ENCODE measurements at regions not wholly inside any gene's neighbourhood (a gene's known extent, or its start where the extent isn't known, plus 50 kb on each side); places are given as distances from the start of the nearest gene placed in this dataset.

DNA sequence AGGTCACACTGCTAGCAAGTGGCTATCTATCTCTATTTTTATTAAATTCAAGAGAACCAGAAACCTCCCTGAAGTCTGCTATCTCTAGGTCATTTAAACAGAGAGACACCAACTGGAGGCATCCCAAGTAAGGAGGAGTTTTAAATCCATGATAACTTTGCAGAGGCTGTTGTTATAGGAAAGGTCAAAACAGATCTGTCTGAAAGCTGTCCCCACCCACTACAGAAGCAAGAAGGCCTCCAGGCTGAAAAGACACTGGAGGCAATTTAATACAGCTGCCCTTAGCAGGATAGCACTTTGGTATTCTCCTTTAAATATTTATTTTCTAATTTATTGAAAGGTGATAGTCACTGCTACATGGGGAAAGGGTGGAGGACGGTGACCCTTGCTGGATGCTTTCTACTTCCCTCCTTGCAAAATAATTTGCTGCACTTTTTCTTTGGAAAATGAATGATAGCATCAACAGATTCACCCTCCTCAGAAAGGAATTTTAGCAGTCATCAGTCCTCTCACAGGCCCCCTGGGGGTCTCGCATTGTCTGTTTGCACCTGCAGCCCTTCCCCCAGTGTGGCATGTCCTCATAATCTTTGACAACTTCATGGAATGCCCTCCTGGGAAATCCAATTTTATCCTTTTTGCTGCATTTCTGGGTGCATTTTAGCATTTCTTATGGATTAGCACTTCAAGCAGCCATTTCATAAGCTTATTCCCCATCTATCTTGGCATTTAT, 429.5 kb upstream of the TNP1 start:
- DNase-seq = peak; percentile 51

DNA sequence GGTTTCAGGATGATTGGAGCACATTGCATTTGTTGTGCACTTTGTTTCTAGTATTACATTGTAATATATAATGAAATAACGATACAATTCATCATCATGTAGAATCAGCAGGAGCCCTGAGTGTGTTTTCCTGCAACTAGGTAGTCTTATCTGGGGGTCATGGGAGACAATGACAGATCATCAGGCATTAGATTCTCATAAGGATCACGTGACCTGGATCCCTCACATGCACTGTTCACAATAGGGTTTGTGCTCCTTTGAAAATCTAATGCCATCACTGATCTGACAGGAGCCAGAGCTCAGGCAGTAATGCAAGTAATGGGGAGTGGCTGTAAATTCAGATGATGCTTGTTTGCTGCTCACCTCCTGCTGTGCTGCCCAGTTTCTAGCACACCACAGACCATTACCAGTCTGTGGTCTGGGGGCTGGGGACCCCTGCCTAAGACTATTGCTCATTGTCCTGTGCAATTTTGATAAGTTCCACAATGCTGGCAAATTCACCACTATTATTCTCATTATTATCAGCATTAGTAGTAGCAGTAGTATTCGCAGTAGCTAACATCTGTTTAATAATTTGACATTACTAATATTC, 428.7 kb upstream of the TNP1 start:
- DNase-seq = peak; percentile 13

DNA sequence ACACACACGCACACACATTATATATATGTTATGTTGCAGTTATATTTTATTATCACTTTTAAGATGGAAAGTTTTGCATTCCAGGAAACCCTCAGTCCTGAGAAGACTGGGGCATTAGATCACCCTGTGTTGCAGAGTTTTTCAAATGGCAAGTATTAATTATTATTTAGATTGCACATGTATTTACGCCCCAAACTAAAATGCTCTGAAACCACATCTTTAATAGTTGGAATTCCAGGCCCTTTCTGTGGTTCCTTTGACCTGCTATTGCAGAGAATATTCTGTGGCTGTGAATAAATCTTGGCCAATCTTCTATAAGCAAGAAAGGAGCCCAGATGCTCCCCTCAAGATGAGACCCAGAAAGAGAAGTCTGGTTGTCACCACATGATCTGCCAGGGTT, 427.0 kb upstream of the TNP1 start:
- DNase-seq = no peak

DNA sequence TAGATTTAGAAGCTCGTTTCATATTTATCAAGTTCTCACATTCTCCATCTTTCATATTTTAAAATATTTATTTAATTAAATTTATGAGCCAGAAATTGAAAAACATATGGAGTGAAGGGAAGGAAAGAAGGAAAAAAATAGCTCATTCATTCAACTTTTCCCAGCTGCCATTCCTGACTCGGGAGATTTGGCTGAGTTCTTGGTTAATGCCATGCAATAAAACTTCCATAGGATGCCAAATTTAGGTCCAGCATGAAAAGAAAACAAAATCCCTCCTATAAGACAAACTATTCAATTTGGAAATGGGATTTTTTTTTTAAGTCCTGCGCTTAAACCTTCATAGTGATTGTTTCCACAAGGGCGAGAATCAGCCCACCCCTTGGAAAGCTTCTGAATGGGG, 426.1 kb upstream of the TNP1 start:
- DNase-seq = no peak

DNA sequence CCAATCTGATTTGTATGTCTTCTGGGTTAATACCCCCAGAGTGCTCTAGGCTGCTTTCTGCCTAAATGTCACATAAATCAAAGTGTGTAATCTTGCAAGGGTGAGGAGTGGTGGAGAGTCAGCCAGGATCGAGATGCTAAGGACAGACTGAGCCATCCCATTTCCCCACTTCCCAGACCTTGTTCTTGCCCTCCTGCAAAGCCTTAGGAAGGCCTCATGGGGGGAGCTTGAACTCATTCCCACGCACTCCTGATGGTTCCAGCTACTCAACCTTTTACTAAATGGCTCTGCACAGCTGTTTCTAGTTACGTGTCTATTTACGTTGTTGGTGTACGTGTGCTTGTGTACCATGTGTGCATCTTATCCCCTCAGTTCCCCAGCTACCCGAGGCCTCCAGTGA, 423.6 kb upstream of the TNP1 start:
- DNase-seq = peak; percentile 41

DNA sequence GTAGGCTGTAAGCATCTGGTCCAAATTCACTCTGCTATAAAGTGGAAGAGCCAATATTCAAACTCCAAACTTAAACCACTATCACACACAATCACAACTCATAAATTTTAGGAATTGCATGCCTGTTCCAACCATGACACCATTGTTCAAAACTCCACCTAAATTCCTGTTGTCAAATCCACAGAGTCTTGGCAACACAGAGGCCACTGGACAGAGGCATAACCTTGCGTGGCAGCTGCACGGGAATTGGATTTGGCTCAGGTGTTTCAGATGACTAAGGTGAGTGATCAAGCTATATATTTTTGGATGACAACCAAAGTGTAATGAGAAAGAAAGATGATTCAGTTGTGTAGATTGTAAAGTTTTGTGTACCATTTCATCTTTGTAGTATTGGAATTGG, 422.7 kb upstream of the TNP1 start:
- DNase-seq = no peak

DNA sequence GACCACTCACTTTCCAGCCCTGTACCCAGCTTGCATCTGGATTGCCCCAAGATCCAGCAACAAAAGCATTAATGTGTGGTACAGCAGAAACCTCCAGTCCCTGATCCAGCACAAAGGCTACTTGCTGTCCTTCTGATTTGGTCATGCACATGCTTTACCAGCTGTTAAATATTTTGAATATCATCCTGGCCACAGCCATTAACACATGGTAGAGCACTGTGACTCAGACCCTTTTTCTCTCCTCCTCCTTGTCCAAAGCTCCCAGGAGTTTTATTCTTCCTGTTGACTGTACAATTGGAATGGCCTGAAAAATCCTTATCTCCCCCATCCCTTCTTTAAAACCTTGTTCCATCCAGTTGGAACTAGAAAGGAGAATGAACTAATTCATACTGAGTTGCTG, 419.7 kb upstream of the TNP1 start:
- DNase-seq = no peak

DNA sequence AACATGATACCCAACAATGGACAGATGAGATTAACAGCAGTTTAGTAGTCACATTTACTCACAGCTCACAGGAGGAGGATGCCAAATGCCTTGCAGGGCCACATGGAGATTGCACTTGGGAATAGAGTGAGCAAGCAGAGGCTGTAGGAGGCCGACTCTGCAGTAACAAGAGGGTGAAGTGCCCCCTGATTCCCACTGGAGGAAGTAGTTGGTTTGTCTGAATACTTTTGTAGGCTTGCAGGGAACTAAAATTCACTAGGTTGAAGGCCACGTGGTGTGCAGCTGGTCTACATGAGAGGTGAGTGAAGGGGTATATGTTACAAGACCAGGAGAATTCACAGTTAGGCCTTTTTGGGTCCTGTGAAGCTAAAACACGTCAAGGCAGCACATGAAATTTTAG, 419.3 kb upstream of the TNP1 start:
- DNase-seq = no peak

DNA sequence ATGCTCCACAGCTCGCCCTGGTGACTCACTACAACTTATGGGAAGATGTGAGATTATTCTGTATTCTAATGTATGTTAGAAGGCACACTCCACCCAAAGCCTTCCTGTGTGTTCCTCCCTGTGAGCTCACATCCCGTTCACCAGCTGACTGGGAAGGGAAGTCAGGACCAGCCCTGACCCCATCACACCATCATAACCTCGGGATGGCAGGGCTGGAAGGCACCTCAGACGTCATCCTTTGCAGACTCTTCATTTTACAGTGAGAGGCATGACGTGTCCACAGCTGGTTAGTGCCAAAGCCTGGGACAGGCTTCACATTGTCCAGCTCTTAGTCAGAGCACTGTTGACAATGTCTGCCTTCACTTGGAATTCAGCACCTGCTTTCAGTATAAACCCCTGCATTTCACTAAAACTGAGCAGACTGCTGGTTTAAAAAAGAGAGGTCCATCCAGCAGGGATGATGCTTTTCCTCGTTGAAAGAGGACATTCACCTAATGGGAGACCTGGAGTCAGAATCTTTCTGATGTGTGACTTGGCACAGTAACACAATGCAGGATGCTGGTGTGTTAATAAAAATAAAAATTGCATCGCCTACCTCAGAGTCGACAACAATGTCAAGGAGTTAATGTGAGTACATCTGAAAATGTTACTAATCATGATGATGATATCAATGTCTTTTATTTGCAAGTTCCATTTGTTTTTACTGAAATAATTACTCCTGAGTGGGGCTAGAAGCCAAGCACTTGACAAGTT, 418.0 kb upstream of the TNP1 start:
- no peak for DNase-seq

DNA sequence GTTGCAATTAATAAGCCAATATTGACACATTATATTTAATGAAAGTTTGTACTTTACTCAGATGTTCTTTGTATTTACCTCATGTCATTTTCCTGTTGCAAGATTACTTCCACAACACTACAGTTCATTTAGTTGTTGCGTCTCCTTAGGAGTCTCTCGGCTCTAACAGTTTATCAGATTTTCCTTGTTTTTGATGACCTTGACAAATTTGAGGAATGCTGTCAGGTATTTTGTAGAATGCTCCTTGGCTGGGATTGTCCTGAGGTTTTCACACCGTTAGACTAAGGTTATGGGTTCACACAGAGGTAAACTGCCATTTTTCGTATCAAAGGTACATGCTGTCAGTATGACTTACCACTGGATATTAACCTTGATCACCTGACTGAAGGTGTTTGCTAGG, 416.6 kb upstream of the TNP1 start:
- no peak for DNase-seq

DNA sequence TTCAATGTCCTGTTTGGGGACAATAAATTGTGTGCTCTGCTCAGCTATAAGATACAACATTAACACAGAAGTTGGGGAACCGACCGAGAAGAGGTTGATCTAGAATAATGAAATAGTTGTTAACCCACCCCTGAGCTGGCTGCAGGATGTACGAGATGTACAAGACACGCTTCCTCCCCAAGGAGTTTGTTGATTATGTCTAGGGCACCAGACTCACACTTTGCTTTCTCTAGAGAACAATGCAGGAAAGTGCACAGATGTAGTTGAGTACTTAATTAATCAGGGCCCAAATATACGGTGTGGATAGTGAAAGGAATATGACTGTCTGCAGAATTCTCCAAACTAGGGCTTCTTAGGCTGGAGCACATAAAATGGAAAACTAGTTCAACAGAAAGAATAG, 415.2 kb upstream of the TNP1 start:
- DNase-seq = no peak

DNA sequence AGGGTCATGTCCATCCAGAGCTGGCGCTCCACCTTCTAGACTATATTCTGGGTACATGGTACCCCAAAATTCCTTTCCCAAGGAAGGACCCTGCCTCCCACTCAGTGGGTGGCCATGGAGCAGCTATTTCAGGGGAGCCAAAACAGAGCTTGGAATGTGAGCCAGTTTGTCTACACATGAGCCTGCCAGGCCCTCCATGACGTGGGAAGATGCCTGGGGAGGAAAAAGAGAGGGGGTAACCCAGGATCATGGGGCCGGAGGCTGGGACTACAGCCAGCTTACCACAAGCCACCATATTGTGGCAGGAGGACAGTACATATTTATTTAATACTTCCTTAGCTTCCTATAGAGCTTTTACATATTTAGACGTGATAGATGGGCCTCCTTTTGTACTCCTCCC, 414.7 kb upstream of the TNP1 start:
- DNase-seq = no peak

DNA sequence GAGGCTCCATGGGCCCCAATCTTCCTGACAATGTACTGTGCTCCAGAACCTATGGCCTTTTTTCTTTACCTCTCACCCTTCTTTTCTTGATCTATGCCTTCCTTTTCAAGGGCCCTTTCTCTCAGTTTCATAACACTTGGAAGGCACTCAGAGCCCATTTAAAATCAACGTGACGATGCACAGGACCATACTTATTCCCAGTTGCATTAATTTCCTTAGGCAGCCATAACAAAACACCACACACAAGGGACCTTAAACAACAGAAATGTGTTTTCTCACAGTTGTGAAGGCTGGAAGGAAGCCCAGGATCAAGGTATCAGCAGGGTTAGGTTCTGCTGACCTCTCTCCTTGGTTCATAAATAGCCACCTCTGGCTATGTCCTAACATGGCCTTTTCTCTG, 414.0 kb upstream of the TNP1 start:
- no peak for DNase-seq

DNA sequence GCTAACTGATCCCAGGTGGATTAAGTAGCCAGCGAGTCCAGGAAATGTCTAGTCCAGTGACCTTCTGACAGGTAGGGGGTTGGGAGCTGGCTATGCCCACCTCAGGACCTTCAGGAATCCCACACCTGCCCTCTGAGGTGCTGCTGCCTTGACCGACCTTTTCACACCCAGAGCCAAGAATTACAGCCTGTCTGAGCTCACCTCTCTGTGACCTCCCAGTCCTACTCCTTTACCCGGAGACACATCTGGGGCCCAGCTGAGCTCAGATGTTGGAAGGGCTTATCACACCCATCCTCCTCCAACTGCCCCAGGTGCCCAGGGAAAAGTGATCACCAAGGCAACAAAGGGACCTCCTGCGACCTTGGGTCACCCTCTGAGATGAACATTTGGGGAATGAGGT, 413.3 kb upstream of the TNP1 start:
- no peak for DNase-seq

DNA sequence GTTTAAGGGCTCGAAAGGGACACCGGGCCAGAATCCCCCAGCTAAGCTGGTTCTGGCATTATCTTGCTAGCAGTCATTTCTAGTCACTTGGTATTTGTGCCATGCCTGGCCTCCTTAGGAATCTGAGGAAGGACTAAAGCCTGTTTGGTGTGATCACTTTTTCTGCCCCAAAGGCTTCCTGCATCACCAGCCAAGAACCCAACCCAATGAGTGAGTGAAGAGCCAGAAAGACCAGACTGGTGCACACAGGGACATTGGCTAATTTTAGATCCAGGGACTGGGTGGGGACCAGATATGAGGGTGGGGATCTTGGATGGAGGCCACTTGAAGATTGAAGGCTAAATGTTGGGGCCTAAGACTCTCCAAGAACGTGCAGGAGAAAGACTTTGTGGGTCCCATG, 411.9 kb upstream of the TNP1 start:
- no peak for DNase-seq

DNA sequence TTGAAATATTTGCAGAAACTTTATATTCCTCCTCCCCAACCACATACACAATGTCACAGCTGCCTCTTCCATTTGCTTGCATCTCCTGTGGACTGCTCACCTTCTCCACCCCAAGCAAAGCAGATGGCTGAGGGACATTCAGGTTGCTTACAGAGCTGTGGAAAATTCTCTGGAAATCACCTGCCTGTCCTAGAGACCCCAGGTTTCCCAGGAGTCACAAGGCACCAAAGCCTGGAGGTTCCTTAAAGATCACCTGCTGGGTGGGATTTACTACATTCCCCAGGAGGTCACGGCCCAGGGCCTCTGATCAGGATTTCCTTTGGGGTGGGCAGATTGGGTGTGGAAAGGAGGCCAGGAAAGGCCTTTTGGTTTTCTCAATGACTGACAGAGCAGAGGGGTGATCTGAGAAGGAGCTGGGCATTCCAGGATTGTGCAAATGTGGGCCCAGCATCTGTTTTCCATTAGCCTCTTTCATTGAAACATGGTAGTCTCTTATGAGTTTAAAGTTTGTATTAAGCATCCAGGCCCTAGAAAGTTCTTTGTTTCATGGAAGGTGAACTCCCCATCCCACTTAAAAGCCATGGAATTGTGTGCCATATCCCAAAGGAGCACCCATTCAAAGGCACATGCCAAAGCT, 410.7 kb upstream of the TNP1 start:
- DNase-seq = no peak

DNA sequence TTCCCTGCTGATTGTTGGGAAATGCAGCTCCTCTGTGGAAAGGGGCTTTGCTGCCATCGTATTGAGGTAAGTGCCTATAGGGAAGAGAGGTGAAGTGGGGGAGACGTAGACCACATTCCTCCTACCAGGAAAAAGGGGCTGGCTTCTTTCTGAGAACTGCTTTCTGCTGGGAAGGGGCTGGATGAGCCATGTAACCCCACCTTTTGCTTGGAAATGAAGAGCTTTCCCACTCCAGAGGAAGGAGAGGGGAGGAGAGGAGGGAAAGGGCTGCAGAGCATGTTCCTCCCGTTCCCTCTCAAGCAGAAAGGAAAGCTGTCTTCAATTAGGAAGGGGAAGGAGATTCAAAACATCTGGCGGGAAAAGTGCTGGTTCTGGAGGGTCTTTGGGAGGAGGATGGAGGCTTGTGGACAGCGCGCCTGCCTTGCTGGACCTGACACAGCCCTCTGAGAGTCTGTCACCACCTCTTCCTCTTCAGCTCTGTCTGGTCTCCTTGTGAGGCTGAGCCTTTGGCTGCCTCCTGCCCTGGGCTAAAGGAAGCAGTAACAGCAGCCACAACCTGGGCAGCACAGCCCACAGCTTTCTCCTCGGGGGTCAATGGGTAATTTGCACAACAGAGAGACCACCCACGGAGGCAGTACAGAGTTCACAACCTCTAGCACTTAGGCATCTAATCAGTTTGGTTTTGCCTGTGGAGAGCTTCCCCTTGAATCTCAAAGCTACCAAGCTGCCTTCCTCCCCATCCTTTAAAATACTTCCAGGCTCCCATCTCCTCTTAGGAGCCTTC, 410.0 kb upstream of the TNP1 start:
- no peak for DNase-seq

DNA sequence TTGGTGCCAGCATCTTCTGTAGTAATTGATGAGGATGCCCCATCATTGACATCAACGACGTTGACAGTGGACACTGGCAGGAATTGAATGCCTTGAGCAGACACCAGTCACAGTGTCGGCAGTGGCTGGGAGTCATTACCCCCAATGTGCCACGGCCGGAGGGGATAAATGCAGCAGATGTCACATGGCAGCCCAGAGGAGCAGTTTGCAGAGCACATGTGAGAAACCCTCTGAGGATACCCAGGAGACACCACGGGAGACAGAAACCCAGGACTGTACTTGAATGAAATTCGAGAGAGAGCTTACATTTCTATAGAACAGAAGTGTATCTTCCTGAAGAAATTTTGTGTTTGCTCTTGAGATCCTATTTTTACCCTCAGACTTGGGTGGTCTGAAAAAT, 409.1 kb upstream of the TNP1 start:
- no peak for DNase-seq

DNA sequence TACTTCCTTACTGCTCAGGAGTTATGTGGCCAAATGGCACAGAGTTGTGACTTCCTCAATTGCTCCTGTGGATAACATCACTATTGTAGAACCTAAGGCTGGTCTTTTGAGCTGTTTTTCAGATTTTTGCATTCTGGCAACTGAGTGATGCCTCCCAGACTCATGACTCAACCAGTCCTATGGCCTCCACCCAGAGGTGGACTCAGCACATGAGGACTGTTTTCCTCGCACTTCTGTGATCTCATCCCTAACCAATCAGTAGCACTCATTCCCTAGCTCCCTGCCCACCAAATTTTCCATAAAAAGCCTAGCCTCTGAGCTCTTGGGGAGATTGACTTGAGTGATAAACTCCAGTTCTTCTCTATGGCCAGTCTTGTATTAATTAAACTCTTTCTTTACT, 407.9 kb upstream of the TNP1 start:
- no peak for DNase-seq

DNA sequence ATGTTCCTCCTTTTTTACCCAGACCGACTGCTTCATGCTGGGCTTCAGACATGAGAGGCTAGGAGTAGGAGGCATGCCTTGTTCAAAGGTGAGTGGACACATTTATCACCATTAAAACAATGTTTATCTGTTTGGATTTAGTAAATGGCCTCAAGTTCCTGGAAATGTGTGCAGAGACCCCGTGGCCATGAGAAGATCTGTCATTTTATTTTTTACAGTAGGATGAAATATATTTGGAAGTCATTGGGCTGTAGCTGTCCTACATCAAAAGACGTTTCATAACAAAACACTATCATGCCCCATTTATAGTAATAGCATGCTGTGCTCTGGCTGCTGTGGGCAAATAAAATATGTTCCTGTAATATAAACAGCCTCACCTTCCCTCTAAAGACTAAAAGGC, 403.9 kb upstream of the TNP1 start:
- DNase-seq = no peak

DNA sequence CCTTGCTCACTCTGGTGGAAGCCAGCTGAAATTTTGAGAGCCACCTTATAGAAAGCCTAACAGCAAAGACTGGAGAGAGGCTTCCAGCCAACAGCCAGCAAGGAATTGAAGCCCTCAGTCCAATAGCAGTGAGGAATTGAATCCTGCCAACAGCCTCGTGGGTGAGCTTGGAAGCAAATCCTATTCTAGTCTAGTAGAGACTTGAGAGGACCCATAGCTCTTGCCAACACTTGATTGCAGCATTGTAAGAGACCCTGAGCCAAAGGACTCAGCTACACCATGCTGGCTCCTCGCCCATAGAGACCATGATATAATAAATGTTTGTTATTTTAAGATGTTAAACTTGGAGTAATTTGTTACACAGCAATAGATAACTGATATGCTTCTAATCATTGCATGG, 403.0 kb upstream of the TNP1 start:
- no peak for DNase-seq

DNA sequence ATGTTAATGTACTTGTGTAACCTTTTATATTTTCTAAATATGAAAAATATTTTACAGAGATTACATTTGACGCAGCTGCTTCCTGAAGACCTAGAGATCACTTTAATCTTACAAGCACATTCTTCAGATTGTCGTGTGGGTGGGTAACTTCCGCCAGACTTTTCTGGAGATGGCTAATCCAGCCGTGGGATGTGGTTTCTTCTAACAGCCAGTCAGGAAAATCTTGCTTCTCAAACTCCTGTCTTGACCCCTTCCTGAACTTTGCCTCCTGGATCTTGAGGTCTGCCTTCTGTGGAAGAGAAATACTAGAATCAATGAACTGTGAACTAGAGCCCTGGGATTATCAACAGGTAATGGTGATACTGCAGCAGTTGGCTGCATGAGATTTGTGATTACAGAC, 401.6 kb upstream of the TNP1 start:
- no peak for DNase-seq

DNA sequence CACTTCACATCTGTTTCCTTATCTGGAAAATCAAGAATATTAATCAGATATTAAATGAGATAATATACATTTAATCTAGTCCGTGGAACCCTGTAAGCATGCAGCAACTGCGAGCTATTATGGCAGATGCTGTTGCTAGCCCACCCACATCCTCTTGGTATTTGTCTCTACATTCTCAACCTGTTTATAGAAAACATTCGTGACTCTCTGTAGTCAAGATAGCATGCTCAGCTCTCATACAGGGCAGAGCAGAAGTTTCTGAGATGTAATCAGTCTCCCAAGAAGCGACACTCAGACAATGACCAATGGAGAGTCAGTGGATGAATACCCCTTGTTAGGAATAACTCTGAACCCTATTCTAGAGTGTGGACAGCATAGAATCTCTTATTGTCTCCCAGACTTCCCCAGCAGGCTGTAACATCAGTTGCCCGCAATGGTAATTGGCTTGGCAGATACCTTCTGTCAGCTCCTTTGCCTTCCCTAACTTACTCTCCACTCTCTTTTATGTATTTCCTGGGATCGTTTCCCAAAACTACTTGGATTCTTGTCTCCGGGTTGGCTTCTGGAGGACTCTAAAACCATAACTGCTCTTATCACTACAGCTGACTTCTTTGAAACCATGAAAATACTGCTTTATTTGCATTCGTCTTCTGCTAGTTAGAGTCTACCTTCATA, 400.7 kb upstream of the TNP1 start:
- DNase-seq = peak; percentile 17

Data from NCI-H82 (cell line).